Rectal smooth muscle tissue (tissue), 1 donor: ENCODE measurements at regions not wholly inside any gene's neighbourhood (a gene's known extent, or its start where the extent isn't known, plus 50 kb on each side); places are given as distances from the start of the nearest gene placed in this dataset.

ENCODE experiments used
- H3K27ac ChIP-seq: one replicate; pipeline ENCODE4 v1.7.0; 2013; ENCODE audit warnings: low read depth, low read length, inconsistent platforms
- H3K27me3 ChIP-seq: one replicate; pipeline ENCODE4 v1.7.0; 2013; ENCODE audit warnings: low read length; ENCODE audit not compliant: control insufficient read depth, insufficient read depth
- H3K36me3 ChIP-seq: one replicate; pipeline ENCODE4 v1.7.0; 2013; ENCODE audit warnings: low read length; ENCODE audit not compliant: control insufficient read depth, insufficient read depth
- H3K4me1 ChIP-seq: one replicate; pipeline ENCODE4 v1.7.0; 2013; ENCODE audit warnings: low read length; ENCODE audit not compliant: control insufficient read depth, insufficient read depth
- H3K4me3 ChIP-seq: one replicate; pipeline ENCODE4 v1.7.0; 2013; ENCODE audit warnings: low read length
- H3K9ac ChIP-seq: one replicate; pipeline ENCODE4 v1.7.0; 2013; ENCODE audit warnings: low read length

GRCh38 chr15:97259943-97260342, 700.6 kb upstream of the ARRDC4 start:
- no peak overlapping the region for H3K4me3 ChIP-seq
- no peaks in the 10 kb centered on the region for H3K4me1 ChIP-seq
- H3K36me3 ChIP-seq: no peaks in the 10 kb centered on the region
- H3K9ac ChIP-seq: no peak overlapping the region
- H3K27ac ChIP-seq: no peak overlapping the region
- no peaks in the 10 kb centered on the region for H3K27me3 ChIP-seq

DNA sequence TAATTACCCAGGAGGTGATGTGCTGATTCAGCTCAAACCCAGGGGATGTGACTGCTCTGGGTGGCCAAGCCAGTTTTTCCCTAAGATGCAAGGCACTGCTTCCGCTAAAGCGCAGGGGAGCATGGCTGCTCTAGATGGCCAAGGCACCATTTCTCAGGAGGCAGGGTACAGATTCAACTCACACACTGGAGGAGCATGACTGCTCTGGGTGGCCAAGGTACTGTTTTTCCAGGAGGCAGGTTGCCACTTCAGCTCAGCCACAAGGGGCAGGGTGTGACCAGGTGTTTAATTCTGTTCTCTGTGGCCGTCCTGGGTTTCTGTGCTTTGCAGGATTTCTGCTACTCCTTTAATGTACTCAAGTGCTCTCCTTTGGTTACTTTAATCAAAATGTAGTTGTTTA, 659.3 kb upstream of the ARRDC4 start:
- Histone ChIP-seq H3K9ac (no peak overlapping the region), H3K27me3 (no peaks in the 10 kb centered on the region), H3K4me3 (no peak overlapping the region), H3K4me1 (no peaks in the 10 kb centered on the region), H3K27ac (no peak overlapping the region), H3K36me3 (no peaks in the 10 kb centered on the region)

- Histone ChIP-seq H3K27ac (no peak overlapping the region), H3K27me3 (no peaks in the 10 kb centered on the region)
Measured at GRCh38 chr15:97316362-97316761, 644.1 kb upstream of the ARRDC4 start.

DNA sequence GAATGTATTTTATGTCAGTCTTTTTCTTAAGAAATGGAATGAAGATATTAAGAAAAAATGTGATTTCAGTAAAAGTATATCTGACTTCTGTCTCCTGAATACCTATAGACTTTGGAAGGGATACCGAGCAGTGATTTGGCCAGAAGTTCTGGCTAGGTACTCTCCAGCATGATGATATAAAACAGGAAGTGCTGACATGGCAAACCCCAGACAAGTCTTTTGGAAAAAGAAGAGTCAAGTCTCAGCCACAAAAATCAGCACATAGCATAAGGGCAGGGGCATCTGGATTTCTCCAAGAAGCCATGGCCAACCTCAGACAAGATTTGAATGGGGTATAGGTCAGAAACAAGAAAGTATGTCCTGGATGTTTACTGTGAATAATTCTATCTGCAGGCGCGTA, 643.3 kb upstream of the ARRDC4 start:
- Histone ChIP-seq H3K9ac (no peak overlapping the region), H3K4me3 (no peak overlapping the region), H3K4me1 (no peaks in the 10 kb centered on the region), H3K27ac (no peak overlapping the region), H3K36me3 (no peaks in the 10 kb centered on the region), H3K27me3 (no peaks in the 10 kb centered on the region)

More at GRCh38 chr15:97316362-97316761, 644.1 kb upstream of the ARRDC4 start:
- no peak overlapping the region for H3K4me3 ChIP-seq
- no peaks in the 10 kb centered on the region for H3K36me3 ChIP-seq
- no peak overlapping the region for H3K9ac ChIP-seq
- H3K4me1 ChIP-seq: no peaks in the 10 kb centered on the region

DNA sequence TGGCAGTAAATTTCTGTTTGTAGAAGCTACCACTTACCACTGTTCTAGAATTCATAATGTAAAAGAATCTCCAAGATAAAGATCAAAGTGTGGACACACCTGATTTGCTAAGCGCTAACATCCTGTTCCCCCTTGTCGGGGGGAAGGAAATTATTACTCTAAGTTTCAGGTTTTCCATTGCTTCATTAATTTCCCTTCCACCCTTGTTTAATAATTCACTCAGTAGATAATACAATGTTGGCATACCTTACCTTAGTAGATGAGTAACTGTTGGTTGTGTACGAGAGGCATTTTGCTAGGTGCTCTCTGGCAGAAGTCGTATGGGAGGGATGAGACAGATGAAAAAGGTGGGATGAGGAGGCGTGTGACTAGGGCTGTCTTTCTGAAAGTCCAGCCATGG, 641.2 kb upstream of the ARRDC4 start:
- Histone ChIP-seq H3K9ac (no peak overlapping the region), H3K4me3 (no peak overlapping the region), H3K36me3 (no peaks in the 10 kb centered on the region), H3K27ac (no peak overlapping the region), H3K27me3 (no peaks in the 10 kb centered on the region), H3K4me1 (no peaks in the 10 kb centered on the region)

GRCh38 chr15:97346221-97346620, 614.3 kb upstream of the ARRDC4 start:
- no peak overlapping the region for H3K4me3 ChIP-seq
- no peaks in the 10 kb centered on the region for H3K36me3 ChIP-seq
- H3K27me3 ChIP-seq: no peaks in the 10 kb centered on the region
- H3K4me1 ChIP-seq: no peaks in the 10 kb centered on the region
- H3K27ac ChIP-seq: no peak overlapping the region
- no peak overlapping the region for H3K9ac ChIP-seq

DNA sequence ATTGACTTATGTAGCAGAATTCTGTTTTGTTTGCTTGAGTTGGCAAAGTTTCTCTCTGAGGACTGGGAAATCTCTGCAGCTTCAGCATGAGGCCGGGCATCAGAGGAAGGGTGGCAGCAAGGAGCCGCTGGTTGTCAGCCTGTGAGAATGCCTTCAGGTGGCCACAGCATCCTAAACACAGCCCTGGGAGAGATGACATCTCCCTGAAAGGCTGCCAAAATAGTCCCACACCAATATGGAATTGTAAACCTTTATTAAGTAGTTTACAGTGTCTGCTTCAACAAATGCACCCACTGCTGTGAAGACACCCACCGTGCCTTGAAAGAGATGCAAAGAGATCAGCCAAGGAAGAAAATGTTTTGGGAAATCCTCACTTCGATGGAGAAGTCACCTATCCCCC, 609.7 kb upstream of the ARRDC4 start:
- Histone ChIP-seq H3K27me3 (no peaks in the 10 kb centered on the region), H3K4me1 (no peaks in the 10 kb centered on the region), H3K27ac (no peak overlapping the region), H3K36me3 (no peaks in the 10 kb centered on the region), H3K9ac (no peak overlapping the region), H3K4me3 (no peak overlapping the region)

- Histone ChIP-seq H3K27me3 (no peaks in the 10 kb centered on the region), H3K4me1 (no peaks in the 10 kb centered on the region), H3K27ac (no peak overlapping the region), H3K4me3 (no peak overlapping the region), H3K36me3 (no peaks in the 10 kb centered on the region), H3K9ac (no peak overlapping the region)
Measured at GRCh38 chr15:97383516-97383915, 577.0 kb upstream of the ARRDC4 start.

DNA sequence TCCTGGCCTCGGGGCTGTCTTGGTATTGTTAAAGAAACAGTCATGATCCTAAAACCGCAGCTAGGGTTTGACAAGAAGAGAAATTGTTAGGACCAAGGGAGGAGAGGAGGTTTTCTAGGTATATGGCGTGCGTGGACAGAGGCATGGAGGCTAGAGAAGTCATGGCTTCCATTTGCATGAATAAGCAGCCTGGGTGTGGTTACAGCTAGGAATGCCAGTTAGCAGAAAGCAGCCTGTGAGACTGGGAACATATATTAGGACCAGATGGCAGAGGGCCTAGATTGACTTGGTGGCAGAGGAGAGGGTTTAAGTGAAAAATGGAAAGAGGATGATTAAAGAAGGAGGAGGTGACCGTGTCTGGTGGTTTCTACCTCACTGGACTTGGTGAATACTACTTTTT, 573.6 kb upstream of the ARRDC4 start:
- no peaks in the 10 kb centered on the region for H3K27me3 ChIP-seq
- no peaks in the 10 kb centered on the region for H3K36me3 ChIP-seq
- no peak overlapping the region for H3K27ac ChIP-seq
- no peaks in the 10 kb centered on the region for H3K4me1 ChIP-seq
- H3K4me3 ChIP-seq: no peak overlapping the region
- no peak overlapping the region for H3K9ac ChIP-seq

GRCh38 chr15:97401195-97401594, 559.3 kb upstream of the ARRDC4 start:
- no peaks in the 10 kb centered on the region for H3K27me3 ChIP-seq
- H3K36me3 ChIP-seq: no peaks in the 10 kb centered on the region
- H3K27ac ChIP-seq: no peak overlapping the region
- no peak overlapping the region for H3K4me3 ChIP-seq
- no peaks in the 10 kb centered on the region for H3K4me1 ChIP-seq
- no peak overlapping the region for H3K9ac ChIP-seq

- Histone ChIP-seq H3K9ac (no peak overlapping the region), H3K4me3 (no peak overlapping the region), H3K4me1 (no peaks in the 10 kb centered on the region), H3K36me3 (no peaks in the 10 kb centered on the region), H3K27me3 (no peaks in the 10 kb centered on the region), H3K27ac (no peak overlapping the region)
Measured at GRCh38 chr15:97401970-97402369, 558.5 kb upstream of the ARRDC4 start.

DNA sequence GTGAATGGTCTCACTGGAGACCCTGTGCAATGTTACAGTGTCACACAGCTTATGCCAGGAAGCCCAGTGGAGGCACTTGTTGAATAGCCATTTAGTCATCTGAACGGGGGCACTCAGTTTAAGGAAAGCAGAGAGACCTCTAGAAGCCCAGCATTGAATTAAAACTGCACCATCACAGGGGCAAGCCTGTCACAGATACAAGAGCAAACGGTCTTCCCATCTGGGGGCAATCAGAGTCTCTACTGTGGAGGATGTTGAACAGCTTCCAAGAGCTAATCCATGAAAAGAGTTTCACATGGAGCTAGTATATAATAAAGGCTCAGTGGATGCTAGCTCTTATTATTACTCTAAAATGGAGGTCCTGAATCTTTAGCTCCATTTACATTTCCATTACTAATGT, 553.7 kb upstream of the ARRDC4 start:
- Histone ChIP-seq H3K4me1 (no peaks in the 10 kb centered on the region), H3K9ac (no peak overlapping the region), H3K36me3 (no peaks in the 10 kb centered on the region), H3K27ac (no peak overlapping the region), H3K27me3 (no peaks in the 10 kb centered on the region), H3K4me3 (no peak overlapping the region)

DNA sequence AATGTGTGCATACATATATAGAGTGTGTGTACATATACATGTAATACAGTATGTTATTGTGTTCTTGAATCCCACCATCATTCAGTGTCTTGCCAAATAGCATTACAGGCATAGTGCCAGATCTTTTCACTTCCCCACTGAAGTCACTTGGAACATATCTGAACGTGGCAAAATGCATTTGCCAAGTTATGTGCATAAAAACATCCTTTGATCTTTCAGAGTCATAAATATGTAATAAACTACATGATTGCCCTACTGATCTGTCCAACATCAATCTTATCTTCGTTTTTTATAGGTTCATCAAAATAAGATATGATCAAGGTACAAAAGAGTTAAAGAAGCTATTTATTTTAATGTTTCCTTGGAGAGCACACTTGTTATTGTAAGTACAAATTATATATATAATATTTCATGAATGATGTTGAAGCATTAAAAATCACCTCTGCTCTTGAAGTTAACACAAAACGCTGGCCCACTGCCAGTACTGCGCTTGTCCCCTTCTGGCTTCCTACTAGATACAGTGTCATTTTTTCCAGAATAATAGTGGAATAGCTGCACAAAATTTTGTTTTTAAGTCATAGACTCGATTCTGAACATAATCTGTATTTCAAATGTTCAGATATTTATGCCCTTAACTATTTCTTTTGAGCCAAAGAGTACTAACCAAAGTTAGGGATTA, 549.5 kb upstream of the ARRDC4 start:
- no peaks in the 10 kb centered on the region for H3K4me1 ChIP-seq
- no peak overlapping the region for H3K9ac ChIP-seq
- H3K36me3 ChIP-seq: no peaks in the 10 kb centered on the region
- no peaks in the 10 kb centered on the region for H3K27me3 ChIP-seq
- H3K27ac ChIP-seq: no peak overlapping the region
- no peak overlapping the region for H3K4me3 ChIP-seq
